ENCODE measurements at regions not wholly inside any gene's neighbourhood (a gene's known extent, or its start where the extent isn't known, plus 50 kb on each side); places are given as distances from the start of the nearest gene placed in this dataset.

DNA sequence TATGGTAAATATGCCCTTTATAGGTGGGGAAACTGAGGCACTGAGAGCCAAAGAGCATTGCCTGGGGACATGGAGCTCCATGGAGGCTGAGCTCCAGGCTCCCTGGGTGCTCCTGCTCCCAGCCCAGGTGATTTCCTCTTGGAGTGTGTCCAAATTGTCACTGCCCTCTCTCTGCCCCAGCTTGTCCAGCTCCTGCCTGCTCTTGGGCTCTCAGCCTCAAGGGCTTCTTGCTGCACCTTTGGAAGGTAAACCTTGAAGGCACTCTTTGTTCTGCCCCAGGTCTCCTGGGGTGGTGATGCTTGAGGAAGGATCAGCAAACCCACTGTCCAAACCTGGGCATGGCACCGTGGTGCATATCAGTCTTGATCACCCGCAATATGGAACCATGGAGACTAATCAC lies 166.1 kb downstream of the RPS24 start:
- no peaks in the 10 kb centered on the region for H3K27me3 ChIP-seq (ENCODE audit: control insufficient read depth in 3 of 3, insufficient read depth in 3 of 3, low read length in 2 of 3)

DNA sequence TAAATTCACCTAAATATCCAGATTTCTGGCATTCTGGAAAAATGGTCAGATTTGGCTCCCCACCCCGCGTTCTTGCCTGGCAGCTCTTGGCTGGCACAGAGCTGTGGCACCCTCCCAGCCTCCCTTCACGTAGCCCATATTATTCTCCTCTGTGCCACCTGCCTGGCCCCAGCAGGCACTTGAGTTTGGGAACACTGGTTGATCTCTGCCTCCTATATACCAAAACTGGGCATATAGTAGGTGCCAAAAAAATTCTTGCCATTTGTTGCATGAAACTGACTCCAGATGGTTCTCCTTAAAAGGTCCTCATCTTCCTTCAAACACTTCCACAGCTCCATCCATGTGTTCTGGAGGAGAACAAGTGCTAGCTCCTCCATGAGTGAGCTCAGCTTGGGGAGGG lies 167.0 kb downstream of the RPS24 start:
- TF ChIP-seq, protein P1, sequence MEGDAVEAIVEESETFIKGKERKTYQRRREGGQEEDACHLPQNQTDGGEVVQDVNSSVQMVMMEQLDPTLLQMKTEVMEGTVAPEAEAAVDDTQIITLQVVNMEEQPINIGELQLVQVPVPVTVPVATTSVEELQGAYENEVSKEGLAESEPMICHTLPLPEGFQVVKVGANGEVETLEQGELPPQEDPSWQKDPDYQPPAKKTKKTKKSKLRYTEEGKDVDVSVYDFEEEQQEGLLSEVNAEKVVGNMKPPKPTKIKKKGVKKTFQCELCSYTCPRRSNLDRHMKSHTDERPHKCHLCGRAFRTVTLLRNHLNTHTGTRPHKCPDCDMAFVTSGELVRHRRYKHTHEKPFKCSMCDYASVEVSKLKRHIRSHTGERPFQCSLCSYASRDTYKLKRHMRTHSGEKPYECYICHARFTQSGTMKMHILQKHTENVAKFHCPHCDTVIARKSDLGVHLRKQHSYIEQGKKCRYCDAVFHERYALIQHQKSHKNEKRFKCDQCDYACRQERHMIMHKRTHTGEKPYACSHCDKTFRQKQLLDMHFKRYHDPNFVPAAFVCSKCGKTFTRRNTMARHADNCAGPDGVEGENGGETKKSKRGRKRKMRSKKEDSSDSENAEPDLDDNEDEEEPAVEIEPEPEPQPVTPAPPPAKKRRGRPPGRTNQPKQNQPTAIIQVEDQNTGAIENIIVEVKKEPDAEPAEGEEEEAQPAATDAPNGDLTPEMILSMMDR (IDR thresholded peaks at IDR 0.05; ENCODE audit: control extremely low read depth, extremely low read depth): no peak
- Histone ChIP-seq H3K36me3 (ENCODE audit: control insufficient read depth in 4 of 4, insufficient read depth in 4 of 4, low read length in 4 of 4) (no peaks in the 10 kb centered on the region), H3K4me1 (ENCODE audit: control insufficient read depth in 5 of 5, insufficient read depth in 5 of 5, low read length in 5 of 5) (peaks cover 0 to 14% (median 3%) of the 10 kb centered on the region in 5 donors), H3K27ac (ENCODE audit: low read depth in 1 of 2, low read length in 1 of 2) (no peak overlapping the region), H3K27me3 (ENCODE audit: control insufficient read depth in 3 of 3, insufficient read depth in 3 of 3, low read length in 2 of 3) (no peaks in the 10 kb centered on the region), H3K9ac (ENCODE audit: insufficient read depth in 1 of 2, low read length in 2 of 2) (no peak overlapping the region), H3K4me3 (no peak overlapping the region), H3K9me3 (ENCODE audit: control insufficient read depth in 4 of 4, insufficient read depth in 3 of 4, low read length in 3 of 4) (peaks cover 0 to 3% (median 0%) of the 10 kb centered on the region in 4 donors)
- 95% methylated on average over 3 of the region's 3 CpGs for WGBS, 2 donors
- ATAC-seq (ENCODE audit: insufficient read depth, low FRiP score) (no peak), DNase-seq (no peak)

More for the DNA sequence above, 166.1 kb downstream of the RPS24 start:
- H3K9ac ChIP-seq (ENCODE audit: insufficient read depth in 1 of 2, low read length in 2 of 2): no peak overlapping the region
- no peak overlapping the region for H3K27ac ChIP-seq (ENCODE audit: low read depth in 1 of 2, low read length in 1 of 2)
- TF ChIP-seq, protein P1 (IDR thresholded peaks at IDR 0.05; ENCODE audit: control extremely low read depth, extremely low read depth): no peak
- DNase-seq (no peak), ATAC-seq (ENCODE audit: insufficient read depth, low FRiP score) (no peak)
- no peak overlapping the region for H3K4me3 ChIP-seq
- no peaks in the 10 kb centered on the region for H3K36me3 ChIP-seq (ENCODE audit: control insufficient read depth in 4 of 4, insufficient read depth in 4 of 4, low read length in 4 of 4)
- WGBS, 2 donors: 58 to 93% methylated on average over 2 of the region's 2 CpGs
- peaks cover 0 to 3% (median 0%) of the 10 kb centered on the region in 4 donors for H3K9me3 ChIP-seq (ENCODE audit: control insufficient read depth in 4 of 4, insufficient read depth in 3 of 4, low read length in 3 of 4)
- H3K4me1 ChIP-seq (ENCODE audit: control insufficient read depth in 5 of 5, insufficient read depth in 5 of 5, low read length in 5 of 5): peaks cover 0 to 19% (median 3%) of the 10 kb centered on the region in 5 donors

DNA sequence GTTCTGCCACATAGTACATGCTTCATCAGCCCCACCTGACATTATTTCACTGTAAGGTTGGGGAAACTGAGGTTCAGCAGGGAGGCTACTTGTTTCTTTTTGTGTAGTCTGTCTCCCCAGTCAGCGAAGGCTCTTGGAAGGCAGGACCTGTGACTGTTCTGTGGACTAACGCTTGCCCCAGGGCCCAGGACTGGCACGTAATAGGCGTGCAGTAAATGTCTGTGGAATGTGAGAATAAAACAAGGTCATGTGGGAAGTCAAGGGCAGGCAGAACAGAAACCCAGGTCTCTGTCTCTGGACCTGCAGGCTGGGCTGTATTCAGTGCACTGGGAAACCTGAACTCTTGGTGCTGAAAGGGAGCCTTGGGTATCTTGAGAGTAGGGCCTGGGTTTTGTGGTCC lies 168.7 kb downstream of the RPS24 start:
- Histone ChIP-seq H3K9me3 (ENCODE audit: control insufficient read depth in 4 of 4, insufficient read depth in 3 of 4, low read length in 3 of 4) (peaks cover 0 to 3% (median 0%) of the 10 kb centered on the region in 4 donors), H3K4me1 (ENCODE audit: control insufficient read depth in 5 of 5, insufficient read depth in 5 of 5, low read length in 5 of 5) (peaks cover 0 to 16% (median 3%) of the 10 kb centered on the region in 5 donors), H3K4me3 (no peak overlapping the region), H3K9ac (ENCODE audit: insufficient read depth in 1 of 2, low read length in 2 of 2) (no peak overlapping the region), H3K36me3 (ENCODE audit: control insufficient read depth in 4 of 4, insufficient read depth in 4 of 4, low read length in 4 of 4) (no peaks in the 10 kb centered on the region), H3K27ac (ENCODE audit: low read depth in 1 of 2, low read length in 1 of 2) (no peak overlapping the region), H3K27me3 (ENCODE audit: control insufficient read depth in 3 of 3, insufficient read depth in 3 of 3, low read length in 2 of 3) (no peaks in the 10 kb centered on the region)
- TF ChIP-seq, protein P1 (IDR thresholded peaks at IDR 0.05; ENCODE audit: control extremely low read depth, extremely low read depth): no peak
- WGBS, 2 donors: 89 to 92% methylated on average over 4 of the region's 4 CpGs
- ATAC-seq (ENCODE audit: insufficient read depth, low FRiP score) (no peak), DNase-seq (no peak)

All from lung (tissue), 11 donors.